ENCODE measurements at regions not wholly inside any gene's neighbourhood (a gene's known extent, or its start where the extent isn't known, plus 50 kb on each side); places are given as distances from the start of the nearest gene placed in this dataset.

DNA sequence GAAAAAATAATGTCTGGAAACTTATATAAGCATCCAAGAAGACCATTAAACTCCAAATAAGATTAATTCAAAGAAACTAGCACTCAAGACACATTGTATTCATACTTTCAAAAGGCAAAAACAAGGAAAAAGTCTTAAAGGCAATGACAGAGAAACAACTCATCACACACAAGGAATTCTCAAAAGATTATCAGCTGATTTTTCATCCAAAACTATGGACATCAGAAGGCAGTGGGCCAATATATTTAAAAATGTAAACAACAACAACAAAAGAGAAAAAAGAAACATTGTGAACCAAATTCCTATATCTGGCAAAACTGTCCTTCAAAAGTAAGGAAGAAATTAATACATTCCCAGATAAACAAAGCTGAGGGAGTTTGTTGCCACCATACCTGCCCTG is 711.4 kb upstream of the GALNTL6 start:
- TF ChIP-seq, protein P1, sequence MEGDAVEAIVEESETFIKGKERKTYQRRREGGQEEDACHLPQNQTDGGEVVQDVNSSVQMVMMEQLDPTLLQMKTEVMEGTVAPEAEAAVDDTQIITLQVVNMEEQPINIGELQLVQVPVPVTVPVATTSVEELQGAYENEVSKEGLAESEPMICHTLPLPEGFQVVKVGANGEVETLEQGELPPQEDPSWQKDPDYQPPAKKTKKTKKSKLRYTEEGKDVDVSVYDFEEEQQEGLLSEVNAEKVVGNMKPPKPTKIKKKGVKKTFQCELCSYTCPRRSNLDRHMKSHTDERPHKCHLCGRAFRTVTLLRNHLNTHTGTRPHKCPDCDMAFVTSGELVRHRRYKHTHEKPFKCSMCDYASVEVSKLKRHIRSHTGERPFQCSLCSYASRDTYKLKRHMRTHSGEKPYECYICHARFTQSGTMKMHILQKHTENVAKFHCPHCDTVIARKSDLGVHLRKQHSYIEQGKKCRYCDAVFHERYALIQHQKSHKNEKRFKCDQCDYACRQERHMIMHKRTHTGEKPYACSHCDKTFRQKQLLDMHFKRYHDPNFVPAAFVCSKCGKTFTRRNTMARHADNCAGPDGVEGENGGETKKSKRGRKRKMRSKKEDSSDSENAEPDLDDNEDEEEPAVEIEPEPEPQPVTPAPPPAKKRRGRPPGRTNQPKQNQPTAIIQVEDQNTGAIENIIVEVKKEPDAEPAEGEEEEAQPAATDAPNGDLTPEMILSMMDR (conservative IDR thresholded peaks at IDR 0.05; ENCODE audit: control insufficient read depth, insufficient read depth, low read depth, low read length): no peak
- DNase-seq (ENCODE audit: low read depth): no peak

GRCh38 chr4:171087089-171087488 is 726.1 kb upstream of the GALNTL6 start:
- no peak for DNase-seq (ENCODE audit: low read depth)
- no peak overlapping the region for H3K4me3 ChIP-seq (ENCODE audit: control insufficient read depth, low read depth, low read length)
- TF ChIP-seq, protein P1 (conservative IDR thresholded peaks at IDR 0.05; ENCODE audit: control insufficient read depth, insufficient read depth, low read depth, low read length): no peak

More for the DNA sequence above, 711.4 kb upstream of the GALNTL6 start:
- H3K4me3 ChIP-seq (ENCODE audit: control insufficient read depth, low read depth, low read length): no peak overlapping the region

DNA sequence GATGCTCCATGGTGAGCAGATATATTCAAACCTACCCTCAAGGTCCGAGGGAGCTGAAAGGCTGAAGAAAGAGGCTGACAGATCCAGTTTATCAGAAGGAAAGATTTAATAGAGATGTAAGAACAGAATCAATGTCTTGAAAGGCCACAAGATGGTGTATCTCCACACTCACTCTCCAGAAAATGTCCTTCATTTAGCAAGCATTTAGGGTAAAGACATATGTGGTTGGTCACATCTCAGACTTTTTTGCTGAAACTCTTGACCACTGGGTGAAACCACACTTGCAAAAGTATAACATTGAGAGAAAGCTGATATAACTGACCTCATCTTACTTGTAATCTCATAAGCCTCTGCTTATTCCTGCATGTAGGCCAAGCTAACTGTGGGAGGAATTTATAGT is 745.8 kb upstream of the GALNTL6 start:
- DNase-seq (ENCODE audit: low read depth): peak; percentile 0
- no peak overlapping the region for H3K4me3 ChIP-seq (ENCODE audit: control insufficient read depth, low read depth, low read length)
- TF ChIP-seq, protein P1 (conservative IDR thresholded peaks at IDR 0.05; ENCODE audit: control insufficient read depth, insufficient read depth, low read depth, low read length): no peak

DNA sequence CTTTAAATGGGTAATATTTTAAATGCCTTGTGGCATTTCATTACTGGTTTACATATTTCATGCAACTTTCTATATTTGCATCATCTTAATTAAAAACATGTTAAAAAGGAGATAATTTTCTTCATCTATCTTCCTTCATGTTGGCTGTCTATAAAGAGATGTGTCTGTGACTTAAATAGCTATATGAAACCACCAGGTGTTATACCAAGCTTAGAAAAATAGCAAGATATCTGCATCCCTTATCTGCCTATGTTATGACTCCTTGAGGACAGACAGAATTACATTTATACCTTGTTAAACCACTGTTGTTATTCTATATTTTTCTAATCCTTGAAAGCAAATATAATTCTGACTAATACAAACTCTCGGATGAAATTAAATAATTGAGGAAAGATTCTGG is 763.8 kb upstream of the GALNTL6 start:
- no peak for DNase-seq (ENCODE audit: low read depth)
- no peak overlapping the region for H3K4me3 ChIP-seq (ENCODE audit: control insufficient read depth, low read depth, low read length)
- TF ChIP-seq, protein P1 (conservative IDR thresholded peaks at IDR 0.05; ENCODE audit: control insufficient read depth, insufficient read depth, low read depth, low read length): no peak

DNA sequence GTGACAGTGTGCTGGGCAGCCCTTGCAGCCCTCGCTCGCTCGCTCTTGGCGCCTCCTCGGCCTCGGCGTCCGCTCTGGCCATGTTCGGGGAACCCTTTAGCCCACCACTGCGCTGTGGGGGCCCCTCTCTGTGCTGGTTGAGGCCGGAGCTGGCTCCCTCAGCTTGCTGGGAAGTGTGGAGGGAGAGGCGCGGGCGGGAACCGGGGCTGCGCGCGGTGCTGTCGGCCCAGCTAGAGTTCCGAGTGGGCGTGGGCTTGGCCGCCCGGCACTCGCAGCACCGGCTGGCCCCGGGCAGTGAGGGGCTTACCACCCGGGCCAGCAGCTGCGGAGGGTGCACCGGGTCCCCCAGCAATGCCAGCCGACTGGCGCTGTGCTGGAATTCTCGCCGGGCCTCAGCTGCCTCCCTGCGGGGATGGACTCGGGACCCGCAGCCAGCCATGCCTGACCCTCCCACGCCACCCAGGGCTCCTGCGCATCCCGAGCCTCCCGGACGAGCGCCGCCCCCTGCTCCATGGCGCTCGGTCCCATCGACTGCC is 770.1 kb upstream of the GALNTL6 start:
- no peak for DNase-seq (ENCODE audit: low read depth)
- H3K4me3 ChIP-seq (ENCODE audit: control insufficient read depth, low read depth, low read length): no peak overlapping the region
- TF ChIP-seq, protein P1 (conservative IDR thresholded peaks at IDR 0.05; ENCODE audit: control insufficient read depth, insufficient read depth, low read depth, low read length): no peak

DNA sequence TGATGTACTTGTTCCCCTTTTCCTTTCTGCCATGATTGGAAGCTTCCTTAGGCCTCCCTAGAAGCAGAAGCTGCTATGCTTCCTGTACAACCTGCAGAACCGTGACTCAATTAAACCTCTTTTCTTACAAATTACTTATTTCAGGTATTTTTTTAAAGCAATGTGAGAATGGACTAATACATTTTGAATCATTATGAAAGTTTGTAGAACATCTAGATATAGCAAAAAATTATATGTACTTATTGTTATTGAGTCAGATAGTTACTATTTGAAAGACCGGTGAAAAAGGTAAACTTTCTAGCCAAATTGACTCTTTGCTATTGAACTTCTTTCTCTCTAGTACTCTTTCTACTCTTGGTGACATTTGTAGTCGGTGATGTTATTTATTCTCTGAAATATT is 777.3 kb upstream of the GALNTL6 start:
- no peak for DNase-seq (ENCODE audit: low read depth)
- TF ChIP-seq, protein P1 (conservative IDR thresholded peaks at IDR 0.05; ENCODE audit: control insufficient read depth, insufficient read depth, low read depth, low read length): no peak
- no peak overlapping the region for H3K4me3 ChIP-seq (ENCODE audit: control insufficient read depth, low read depth, low read length)

DNA sequence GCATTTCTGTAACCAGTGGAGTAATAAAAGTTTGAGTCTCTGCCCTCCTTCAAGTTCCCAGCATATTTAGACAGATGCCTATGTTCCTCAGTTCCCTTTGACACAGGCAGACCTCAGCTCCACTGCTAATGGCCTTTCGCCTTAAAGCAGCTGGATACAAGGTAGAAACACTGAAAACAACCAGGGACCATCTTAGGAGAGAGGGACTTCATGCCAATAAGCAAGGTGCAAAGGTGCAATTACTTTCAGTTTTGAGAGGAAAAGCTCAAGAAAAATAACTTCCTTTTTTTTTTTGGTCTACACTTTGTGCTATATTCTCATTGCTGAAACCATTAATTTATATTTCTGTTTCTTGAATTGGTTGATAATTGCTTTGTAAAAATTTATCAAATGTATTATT is 781.9 kb upstream of the GALNTL6 start:
- H3K4me3 ChIP-seq (ENCODE audit: control insufficient read depth, low read depth, low read length): no peak overlapping the region
- TF ChIP-seq, protein P1 (conservative IDR thresholded peaks at IDR 0.05; ENCODE audit: control insufficient read depth, insufficient read depth, low read depth, low read length): no peak
- no peak for DNase-seq (ENCODE audit: low read depth)
